Psoas muscle (tissue), 7 donors: ENCODE measurements at regions not wholly inside any gene's neighbourhood (a gene's known extent, or its start where the extent isn't known, plus 50 kb on each side); places are given as distances from the start of the nearest gene placed in this dataset.

ENCODE experiments used
- ATAC-seq, 4 donors: fragments of 200-7000 bp; cut with Tn5 transposase; one replicate each; pipeline ENCODE4 v1.9.1; 2020; ENCODE audit warnings: moderate library complexity in 3 of 4, mild to moderate bottlenecking in 2 of 4
- DNase-seq, 2 donors: peaks; one replicate each; pipeline ENCODE4 v3.0.0-alpha.2; 2020
- H3K27ac ChIP-seq: fragments of 200-600 bp; one replicate; pipeline ENCODE4 v1.8.0; 2022
- H3K27me3 ChIP-seq, 3 donors: fragments of 200-600 bp in 1 of 3; one replicate each; pipeline versions ENCODE4 v1.6.1 to v1.8.0; 2013 to 2022; ENCODE audit warnings: low read length in 2 of 3, mild to moderate bottlenecking in 2 of 3, moderate library complexity in 1 of 3; ENCODE audit not compliant: insufficient read depth in 3 of 3
- H3K36me3 ChIP-seq, 2 donors: fragments of 200-600 bp in 1 of 2; one replicate each; pipeline versions ENCODE4 v1.6.1 to v1.8.0; 2013 to 2022; ENCODE audit warnings: low read depth in 1 of 2, mild to moderate bottlenecking in 1 of 2, moderate library complexity in 1 of 2; ENCODE audit not compliant: insufficient read depth in 1 of 2
- H3K4me1 ChIP-seq: fragments of 200-600 bp; one replicate; pipeline ENCODE4 v1.8.0; 2022
- H3K4me3 ChIP-seq: fragments of 200-600 bp; one replicate; pipeline ENCODE4 v1.8.0; 2022; ENCODE audit warnings: mild to moderate bottlenecking
- H3K9me3 ChIP-seq: fragments of 200-600 bp; one replicate; pipeline ENCODE4 v1.8.0; 2022
- whole genome bisulfite sequencing, 3 donors: extraction: QIAGEN DNeasy Blood & Tissue Kit; methylation state at CpG; one replicate each; pipeline versions ENCODE4 v1.1.6 to v1.1.7; 2013; 5-methylcytosine and 5-hydroxymethylcytosine counted together
- intact Hi-C, 2 donors: fragments of 100-400 bp; cut with DNase I; formaldehyde crosslinking; loops; one replicate each; pipeline versions ENCODE4 v1.11.0 to v1.14.2; 2022
- TF ChIP-seq, protein P1 (sequence below): fragments of 200-600 bp; IDR thresholded peaks from one replicate; pipeline ENCODE4 v1.8.0; 2022; ENCODE audit warnings: antibody characterized with exemption
- donor health status: healthy with polysubstance abuse.
- donor health status: DM: no; HTN: no; CAD: no; lungs with moderate emphysema.
- donor health status: Bipolar disorder and iron deficiency.
- donor health status: healthy.
- donor health status: DM: yes; HTN: yes; CAD: no.
- donor health status: DM: no; HTN: no; CAD: no.
- donor health status: DM: yes; HTN: yes; CAD: no.

DNA sequence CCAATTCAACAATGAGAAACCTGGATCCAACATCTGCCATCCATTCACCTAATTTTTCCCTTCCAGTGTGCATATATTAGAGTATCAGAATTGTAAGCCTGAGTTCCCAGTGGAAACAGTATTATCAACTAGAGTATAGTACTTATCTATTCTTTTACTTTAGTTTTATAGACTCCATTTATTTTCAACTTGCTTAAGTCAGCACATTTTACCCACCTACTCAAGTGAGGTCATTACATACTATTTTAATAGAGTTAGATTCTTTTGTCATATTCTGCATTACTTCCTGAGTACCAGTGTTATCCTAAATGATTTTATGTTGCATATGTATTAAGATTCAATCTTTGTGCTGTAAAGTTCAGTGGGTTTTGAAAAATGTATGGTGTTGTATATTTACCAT lies 1393.3 kb downstream of the MAT2B start:
- H3K9me3 ChIP-seq, result no peaks in the 10 kb centered on the region
- intact Hi-C loops, result no loop called here
- H3K4me1 ChIP-seq, result no peaks in the 10 kb centered on the region
- no peak for ATAC-seq
- H3K27me3 ChIP-seq, result no peaks in the 10 kb centered on the region
- DNase-seq, result no peak
- no peak overlapping the region for H3K4me3 ChIP-seq
- H3K27ac ChIP-seq, result no peak overlapping the region
- TF ChIP-seq, protein P1, sequence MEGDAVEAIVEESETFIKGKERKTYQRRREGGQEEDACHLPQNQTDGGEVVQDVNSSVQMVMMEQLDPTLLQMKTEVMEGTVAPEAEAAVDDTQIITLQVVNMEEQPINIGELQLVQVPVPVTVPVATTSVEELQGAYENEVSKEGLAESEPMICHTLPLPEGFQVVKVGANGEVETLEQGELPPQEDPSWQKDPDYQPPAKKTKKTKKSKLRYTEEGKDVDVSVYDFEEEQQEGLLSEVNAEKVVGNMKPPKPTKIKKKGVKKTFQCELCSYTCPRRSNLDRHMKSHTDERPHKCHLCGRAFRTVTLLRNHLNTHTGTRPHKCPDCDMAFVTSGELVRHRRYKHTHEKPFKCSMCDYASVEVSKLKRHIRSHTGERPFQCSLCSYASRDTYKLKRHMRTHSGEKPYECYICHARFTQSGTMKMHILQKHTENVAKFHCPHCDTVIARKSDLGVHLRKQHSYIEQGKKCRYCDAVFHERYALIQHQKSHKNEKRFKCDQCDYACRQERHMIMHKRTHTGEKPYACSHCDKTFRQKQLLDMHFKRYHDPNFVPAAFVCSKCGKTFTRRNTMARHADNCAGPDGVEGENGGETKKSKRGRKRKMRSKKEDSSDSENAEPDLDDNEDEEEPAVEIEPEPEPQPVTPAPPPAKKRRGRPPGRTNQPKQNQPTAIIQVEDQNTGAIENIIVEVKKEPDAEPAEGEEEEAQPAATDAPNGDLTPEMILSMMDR, result no peak
- H3K36me3 ChIP-seq, result no peaks in the 10 kb centered on the region

DNA sequence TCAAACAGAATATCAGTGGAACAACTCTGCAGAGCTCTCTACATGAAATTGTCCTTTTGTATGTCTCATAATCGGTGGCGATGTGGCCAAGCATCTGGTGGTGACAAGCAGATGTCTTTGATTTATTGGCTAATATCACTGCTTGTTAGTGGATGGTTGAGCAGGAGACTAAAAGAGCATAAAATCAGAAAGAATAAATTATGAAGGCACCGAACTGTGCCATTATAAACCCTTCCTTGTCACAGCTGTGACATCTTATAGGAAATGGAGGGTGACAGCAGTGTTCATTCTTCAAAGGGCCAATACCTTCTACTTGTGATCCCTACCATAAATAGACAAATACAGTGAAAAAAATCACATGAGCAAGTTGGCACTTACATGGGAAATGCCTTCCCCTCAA lies 1404.3 kb downstream of the MAT2B start:
- ATAC-seq, result no peak
- Histone ChIP-seq H3K27ac (no peak overlapping the region), H3K4me3 (no peak overlapping the region), H3K36me3 (no peaks in the 10 kb centered on the region), H3K4me1 (no peaks in the 10 kb centered on the region), H3K27me3 (no peaks in the 10 kb centered on the region), H3K9me3 (no peaks in the 10 kb centered on the region)
- WGBS, 3 donors, result 62 to 68% (median 65%) methylated on average over 3 of the region's 3 CpGs
- intact Hi-C loops, result no loop called here
- DNase-seq, result no peak
- TF ChIP-seq, protein P1, result no peak

DNA sequence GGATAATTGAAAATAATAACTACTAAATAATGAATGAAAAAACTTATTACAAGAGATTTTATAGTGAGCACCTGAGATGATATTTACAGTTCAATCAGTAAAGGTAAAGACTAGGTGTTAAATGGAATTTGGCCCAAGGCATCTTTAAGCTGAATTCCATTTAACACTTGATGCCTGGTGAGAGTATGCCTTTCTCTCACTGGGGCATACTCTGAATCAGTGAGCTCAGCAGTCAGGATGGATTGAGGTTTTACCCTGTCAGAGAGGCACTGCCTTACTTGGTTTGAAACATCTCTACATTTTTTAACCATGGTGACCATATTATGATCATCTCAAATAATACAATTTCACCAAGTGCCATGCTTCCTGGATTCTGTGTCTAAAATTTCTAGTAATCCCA lies 1416.3 kb downstream of the MAT2B start:
- TF ChIP-seq, protein P1, result no peak
- H3K4me1 ChIP-seq, result no peaks in the 10 kb centered on the region
- H3K36me3 ChIP-seq, result no peaks in the 10 kb centered on the region
- no peak overlapping the region for H3K27ac ChIP-seq
- intact Hi-C loops, result no loop called here
- no peak for DNase-seq
- H3K4me3 ChIP-seq, result no peak overlapping the region
- H3K9me3 ChIP-seq, result peaks cover 25% of the 10 kb centered on the region
- no peak for ATAC-seq
- H3K27me3 ChIP-seq, result no peaks in the 10 kb centered on the region

- no peaks in the 10 kb centered on the region for H3K36me3 ChIP-seq
- H3K27me3 ChIP-seq, result no peaks in the 10 kb centered on the region
- no peak overlapping the region for H3K27ac ChIP-seq
- H3K4me1 ChIP-seq, result no peaks in the 10 kb centered on the region
- intact Hi-C loops, result no loop called here
- DNase-seq, result no peak
- ATAC-seq, result no peak
- H3K4me3 ChIP-seq, result no peak overlapping the region
- WGBS, 3 donors, result 89 to 96% (median 94%) methylated on average over 7 of the region's 7 CpGs
- TF ChIP-seq, protein P1, result no peak
- H3K9me3 ChIP-seq, result peaks cover 9% of the 10 kb centered on the region
Measured at GRCh38 chr5:164934039-164934438, 1428.6 kb downstream of the MAT2B start.

- Histone ChIP-seq H3K27me3 (no peaks in the 10 kb centered on the region), H3K4me1 (no peaks in the 10 kb centered on the region), H3K27ac (no peak overlapping the region), H3K36me3 (no peaks in the 10 kb centered on the region), H3K4me3 (no peak overlapping the region), H3K9me3 (peaks cover 4% of the 10 kb centered on the region)
- no peak for DNase-seq
- TF ChIP-seq, protein P1, result no peak
- intact Hi-C loops, result no loop called here
- WGBS, 3 donors, result 75 to 88% (median 79%) methylated on average over 7 of the region's 7 CpGs
- ATAC-seq, result no peak
Measured at GRCh38 chr5:164934561-164934960, 1429.1 kb downstream of the MAT2B start.
